VCaP (cell line): ENCODE measurements at regions not wholly inside any gene's neighbourhood (a gene's known extent, or its start where the extent isn't known, plus 50 kb on each side); places are given as distances from the start of the nearest gene placed in this dataset.

ENCODE experiments used
- H3K27ac ChIP-seq: fragments of 450-650 bp; 2 replicates; pipeline ENCODE4 v1.5.1; 2017
- CTCF ChIP-seq: fragments of 450-650 bp; conservative IDR thresholded peaks from 2 replicates; pipeline ENCODE4 v1.5.1; 2017; ENCODE audit warnings: mild to moderate bottlenecking, moderate library complexity

- no peak overlapping the region for H3K27ac ChIP-seq
- TF ChIP-seq CTCF, result no peak
Observed at GRCh38 chr2:23286031-23286757, 98.8 kb upstream of the KLHL29 start.

- H3K27ac ChIP-seq, result no peak overlapping the region
- no peak for TF ChIP-seq CTCF
Observed at GRCh38 chr2:23286758-23287704, 97.9 kb upstream of the KLHL29 start.

GRCh38 chr2:23289671-23290070 lies 95.3 kb upstream of the KLHL29 start:
- TF ChIP-seq CTCF, result no peak

GRCh38 chr2:23291239-23291638 lies 93.7 kb upstream of the KLHL29 start:
- H3K27ac ChIP-seq, result no peak overlapping the region
- no peak for TF ChIP-seq CTCF

More at GRCh38 chr2:23289671-23290070, 95.3 kb upstream of the KLHL29 start:
- no peak overlapping the region for H3K27ac ChIP-seq

GRCh38 chr2:23292024-23292423 lies 93.0 kb upstream of the KLHL29 start:
- H3K27ac ChIP-seq, result no peak overlapping the region

GRCh38 chr2:23293063-23293462 lies 91.9 kb upstream of the KLHL29 start:
- no peak for TF ChIP-seq CTCF
- H3K27ac ChIP-seq, result no peak overlapping the region

More at GRCh38 chr2:23292024-23292423, 93.0 kb upstream of the KLHL29 start:
- no peak for TF ChIP-seq CTCF

- no peak overlapping the region for H3K27ac ChIP-seq
- TF ChIP-seq CTCF, result no peak
Observed at GRCh38 chr2:23293731-23294130, 91.2 kb upstream of the KLHL29 start.
